ENCODE measurements at regions not wholly inside any gene's neighbourhood (a gene's known extent, or its start where the extent isn't known, plus 50 kb on each side); places are given as distances from the start of the nearest gene placed in this dataset.

GRCh38 chr4:116982656-116983055 is 102.7 kb downstream of the TRAM1L1 start:
- TF ChIP-seq, protein P1, sequence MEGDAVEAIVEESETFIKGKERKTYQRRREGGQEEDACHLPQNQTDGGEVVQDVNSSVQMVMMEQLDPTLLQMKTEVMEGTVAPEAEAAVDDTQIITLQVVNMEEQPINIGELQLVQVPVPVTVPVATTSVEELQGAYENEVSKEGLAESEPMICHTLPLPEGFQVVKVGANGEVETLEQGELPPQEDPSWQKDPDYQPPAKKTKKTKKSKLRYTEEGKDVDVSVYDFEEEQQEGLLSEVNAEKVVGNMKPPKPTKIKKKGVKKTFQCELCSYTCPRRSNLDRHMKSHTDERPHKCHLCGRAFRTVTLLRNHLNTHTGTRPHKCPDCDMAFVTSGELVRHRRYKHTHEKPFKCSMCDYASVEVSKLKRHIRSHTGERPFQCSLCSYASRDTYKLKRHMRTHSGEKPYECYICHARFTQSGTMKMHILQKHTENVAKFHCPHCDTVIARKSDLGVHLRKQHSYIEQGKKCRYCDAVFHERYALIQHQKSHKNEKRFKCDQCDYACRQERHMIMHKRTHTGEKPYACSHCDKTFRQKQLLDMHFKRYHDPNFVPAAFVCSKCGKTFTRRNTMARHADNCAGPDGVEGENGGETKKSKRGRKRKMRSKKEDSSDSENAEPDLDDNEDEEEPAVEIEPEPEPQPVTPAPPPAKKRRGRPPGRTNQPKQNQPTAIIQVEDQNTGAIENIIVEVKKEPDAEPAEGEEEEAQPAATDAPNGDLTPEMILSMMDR (IDR thresholded peaks at IDR 0.05 in 8 of 11, conservative IDR thresholded peaks at IDR 0.05 in 3 of 11) = no peak
- TF ChIP-seq POLR2A (IDR thresholded peaks at IDR 0.05) = no peak
